AG08396 (cell line): ENCODE measurements at regions not wholly inside any gene's neighbourhood (a gene's known extent, or its start where the extent isn't known, plus 50 kb on each side); places are given as distances from the start of the nearest gene placed in this dataset.
A peak's percentile ranks its signal among the peaks of the same experiment; 100 is the strongest.

Source experiments
- DNase-seq: peaks from one replicate; pipeline ENCODE4 v3.0.0; 2012; ENCODE audit warnings: low spot score, mixed read lengths

DNA sequence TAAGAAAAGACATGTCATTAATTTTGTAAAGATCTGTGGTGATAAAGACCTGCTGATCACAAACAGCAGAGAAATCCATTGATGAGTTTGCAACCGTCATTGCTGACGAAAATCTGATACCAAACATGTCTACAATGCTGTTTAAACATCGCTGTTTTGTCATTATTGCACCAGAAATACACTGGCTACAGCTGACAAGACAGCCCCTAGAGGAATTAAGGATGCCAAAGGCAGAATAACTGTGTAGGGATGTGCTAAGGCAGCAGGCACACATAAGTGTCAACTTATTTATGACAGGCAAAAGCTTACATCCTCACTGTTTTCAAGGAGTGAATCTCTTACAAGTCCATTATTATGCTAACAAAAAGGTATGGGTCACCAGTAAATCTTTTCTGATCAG, 439.3 kb downstream of the TLE1 start:
- DNase-seq: no peak

DNA sequence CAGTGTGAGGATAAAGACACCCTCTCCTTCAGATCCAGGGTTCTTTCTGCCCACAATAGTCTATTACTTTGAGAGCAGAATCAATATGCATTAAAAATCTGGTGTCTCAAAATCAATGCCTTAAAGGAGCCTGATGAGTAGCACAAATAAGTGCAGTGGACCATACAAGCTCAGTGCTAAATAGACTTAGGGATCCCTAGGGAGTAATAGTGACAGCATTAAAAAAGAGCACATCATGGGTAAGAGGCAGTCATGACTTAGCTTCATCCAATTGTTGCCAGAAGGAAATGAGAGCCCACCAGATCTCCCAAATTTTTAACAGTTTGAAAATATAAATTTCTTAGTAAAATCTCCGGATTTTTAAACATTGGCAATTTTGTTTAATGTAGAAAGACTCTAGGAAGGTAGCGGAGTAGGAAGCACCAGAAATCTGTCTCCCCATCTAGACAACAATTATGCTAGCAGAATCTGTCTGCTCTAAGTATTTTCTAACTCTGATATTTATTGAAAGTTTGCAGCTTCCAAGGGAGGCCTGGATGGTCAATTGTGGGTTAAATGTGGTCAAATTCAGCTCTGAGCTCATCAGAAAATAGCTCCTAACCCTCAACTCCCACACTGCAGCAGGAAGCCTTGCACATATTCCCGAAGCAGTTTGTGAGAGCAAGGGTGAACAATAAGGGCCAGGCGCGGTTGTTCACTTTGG, 443.9 kb downstream of the TLE1 start:
- no peak for DNase-seq

DNA sequence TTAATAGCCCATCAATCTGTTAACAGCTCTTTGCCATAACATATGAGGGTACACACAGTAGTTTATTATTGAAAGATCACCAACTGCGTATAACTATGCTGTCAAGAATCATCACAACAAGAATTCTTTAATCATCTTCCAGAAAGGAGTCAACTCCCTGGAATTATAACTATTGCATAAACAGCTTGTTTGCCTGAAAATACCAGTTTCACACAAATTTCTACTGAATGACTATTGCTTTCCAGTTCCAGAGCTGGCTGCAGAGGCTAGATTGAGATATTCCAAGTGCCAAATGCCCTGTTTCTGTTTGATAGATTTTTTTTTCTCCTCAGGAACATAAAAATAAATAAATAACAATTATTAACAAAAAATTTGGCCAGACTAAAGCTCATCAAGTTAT, 444.7 kb downstream of the TLE1 start:
- no peak for DNase-seq

DNA sequence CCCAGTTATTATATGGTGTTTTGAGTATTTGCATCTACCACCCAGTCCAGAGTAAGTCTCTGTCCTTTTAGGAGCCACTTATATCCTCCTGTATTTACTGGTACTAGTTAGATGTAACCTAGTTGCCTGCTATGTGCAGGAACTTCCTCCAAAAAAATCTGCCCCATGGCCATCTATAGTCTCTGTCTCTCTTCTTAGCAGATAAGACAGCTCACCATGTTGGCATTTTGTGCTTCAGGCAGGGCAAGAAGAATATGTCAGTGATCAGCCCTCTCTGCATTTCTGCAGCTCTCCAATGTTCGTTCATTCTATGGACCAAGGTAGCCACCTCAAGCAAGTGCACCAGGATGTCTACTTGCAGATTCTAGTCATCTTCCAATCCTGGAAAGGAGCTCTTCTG, 446.5 kb downstream of the TLE1 start:
- DNase-seq: no peak

DNA sequence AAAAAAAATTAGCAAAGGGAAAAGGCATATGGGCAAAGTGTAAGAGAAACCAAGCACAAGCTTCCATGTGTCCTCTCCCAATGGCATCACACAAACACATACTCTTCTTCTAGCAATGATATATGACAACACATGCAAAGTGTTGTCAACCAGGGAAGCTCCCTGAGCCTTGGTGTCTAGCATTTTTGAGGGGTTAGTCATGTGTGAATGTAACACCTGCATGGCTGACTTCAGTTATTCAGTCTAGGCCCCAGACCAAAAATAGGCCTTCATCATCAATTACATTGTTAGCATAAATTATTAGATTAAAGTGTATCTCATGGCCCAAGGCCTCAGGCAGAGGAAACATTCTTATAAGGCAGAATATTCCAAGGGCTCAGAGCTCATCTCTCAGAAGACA, 450.0 kb downstream of the TLE1 start:
- no peak for DNase-seq

DNA sequence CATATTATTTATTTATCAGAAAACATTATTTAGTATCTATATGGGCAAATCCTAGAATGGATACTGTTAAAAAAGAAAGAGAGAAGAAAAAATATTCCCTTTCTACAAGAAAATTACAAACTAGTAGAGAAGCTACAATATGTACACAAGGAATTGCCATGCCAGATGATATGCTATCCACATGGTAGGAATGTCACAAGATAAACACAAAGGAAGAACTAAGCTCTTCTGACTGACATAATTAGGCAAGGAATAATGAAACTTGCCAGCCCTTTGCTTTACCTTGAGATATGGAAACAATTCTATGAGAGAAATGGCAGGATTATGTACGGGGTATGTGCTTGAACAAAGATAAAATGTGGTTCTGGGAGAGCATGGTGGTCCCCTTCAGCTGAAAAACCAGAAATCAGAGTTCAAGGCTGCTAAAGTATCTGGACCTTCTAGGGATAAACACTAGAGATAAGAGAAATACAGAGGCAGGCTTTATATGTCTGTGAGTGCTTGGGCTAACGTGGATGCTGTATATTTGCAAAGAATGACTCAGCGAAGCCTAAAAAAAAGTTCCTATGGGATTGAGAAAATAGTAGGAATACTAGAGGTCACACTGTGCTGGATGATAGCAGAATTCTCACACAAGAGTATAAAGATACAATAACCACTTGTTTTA, 451.6 kb downstream of the TLE1 start:
- no peak for DNase-seq

DNA sequence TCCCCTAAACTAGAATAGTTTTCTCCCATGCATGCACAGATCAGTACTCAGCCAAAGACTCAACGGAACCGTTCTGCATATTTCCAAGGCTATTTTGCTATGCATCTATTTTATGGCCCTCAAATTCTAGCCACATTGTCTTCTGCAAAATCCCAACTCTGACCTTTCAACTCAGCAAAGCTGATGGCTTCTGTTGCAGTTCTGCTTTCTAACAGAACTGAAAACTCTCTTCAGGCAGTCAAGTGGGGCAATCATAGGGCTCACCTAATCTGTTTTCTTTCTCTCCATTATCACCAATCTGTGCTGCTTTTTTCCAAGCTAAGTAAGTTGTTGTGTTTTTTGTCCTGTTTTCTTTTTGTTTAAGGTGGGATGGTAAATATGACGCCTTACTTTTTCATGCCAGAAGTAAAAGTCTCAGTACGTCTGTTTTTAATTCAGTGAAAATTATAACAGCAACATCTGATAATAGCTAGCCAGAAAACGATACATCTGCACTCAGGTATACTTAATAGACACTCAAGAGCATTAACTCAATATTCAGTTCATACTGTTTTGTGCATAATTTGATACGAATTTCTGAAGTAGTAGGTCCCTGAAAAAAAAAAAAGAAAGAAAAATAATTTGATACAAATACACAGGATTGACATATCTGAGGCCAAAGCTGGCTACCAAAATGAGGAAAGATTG, 454.3 kb downstream of the TLE1 start:
- no peak for DNase-seq

DNA sequence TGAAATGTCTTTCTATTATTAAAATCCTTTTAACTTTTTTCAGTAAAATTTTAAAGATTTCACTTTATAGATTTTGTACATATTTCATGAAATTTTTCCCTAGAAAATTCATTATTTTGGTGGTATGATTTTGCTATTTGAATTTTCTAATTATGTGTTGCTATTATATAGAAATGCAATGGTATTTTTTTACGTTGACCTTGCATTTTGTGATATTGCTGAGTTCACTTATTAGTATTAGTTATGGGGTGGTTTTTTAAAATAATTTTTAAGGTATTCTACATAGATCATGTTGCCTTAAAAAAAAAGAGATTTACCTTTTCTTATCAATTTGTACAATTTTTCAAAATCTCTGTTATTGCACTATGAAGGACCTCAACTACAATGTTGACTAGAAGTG, 458.3 kb downstream of the TLE1 start:
- DNase-seq: no peak

DNA sequence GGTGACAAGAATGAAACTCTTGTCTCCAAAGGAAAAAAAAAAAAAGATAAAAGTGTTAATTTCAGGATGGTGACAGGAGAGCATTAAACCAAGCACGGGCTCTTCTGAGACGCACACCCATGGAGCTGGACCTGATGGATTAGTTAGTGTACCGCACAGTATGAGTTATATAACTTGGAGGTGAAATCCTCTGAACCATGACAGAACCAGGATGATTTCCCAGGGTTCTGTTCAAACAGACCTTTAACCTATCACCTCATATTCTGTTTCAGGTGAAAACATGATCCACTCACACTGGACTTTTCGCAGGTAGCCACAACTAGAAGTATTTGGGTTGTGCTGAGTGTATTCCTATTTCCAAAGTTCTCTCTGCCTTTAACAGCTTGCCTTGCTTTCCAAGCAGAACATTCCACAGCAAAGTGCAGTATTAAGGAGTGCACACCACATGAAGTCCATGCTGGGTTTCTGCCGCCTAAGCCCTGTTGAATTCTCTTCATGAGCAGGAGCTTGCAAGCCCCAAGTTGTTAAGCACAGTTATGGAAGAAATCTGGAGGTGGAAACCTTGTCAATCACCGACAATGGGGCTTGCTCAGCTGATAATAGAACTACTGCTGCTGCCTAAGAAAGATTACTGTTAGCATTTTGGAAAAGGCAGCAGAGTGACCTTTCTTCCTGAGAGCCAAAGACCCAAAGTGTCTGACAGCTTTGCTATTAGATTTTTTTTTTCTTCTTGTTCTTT, 461.7 kb downstream of the TLE1 start:
- DNase-seq: no peak

DNA sequence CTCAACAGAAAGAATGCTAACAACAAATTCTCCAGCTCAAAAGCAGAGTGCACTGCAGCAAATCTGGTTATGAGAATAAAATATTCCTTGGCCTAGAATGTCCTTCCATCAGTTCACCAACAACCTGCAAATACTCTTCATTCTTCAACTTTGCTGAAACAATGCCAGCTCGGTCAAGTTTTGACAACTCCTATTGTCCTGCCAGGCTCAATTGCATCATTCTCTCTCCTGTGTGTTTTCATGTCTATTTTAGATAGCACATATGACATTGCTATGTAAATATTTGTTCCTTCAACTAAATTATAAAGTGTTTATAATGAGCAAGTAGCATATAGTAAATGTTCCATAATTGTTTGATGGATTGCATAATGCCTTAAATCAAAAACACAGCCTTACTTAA, 463.8 kb downstream of the TLE1 start:
- no peak for DNase-seq

DNA sequence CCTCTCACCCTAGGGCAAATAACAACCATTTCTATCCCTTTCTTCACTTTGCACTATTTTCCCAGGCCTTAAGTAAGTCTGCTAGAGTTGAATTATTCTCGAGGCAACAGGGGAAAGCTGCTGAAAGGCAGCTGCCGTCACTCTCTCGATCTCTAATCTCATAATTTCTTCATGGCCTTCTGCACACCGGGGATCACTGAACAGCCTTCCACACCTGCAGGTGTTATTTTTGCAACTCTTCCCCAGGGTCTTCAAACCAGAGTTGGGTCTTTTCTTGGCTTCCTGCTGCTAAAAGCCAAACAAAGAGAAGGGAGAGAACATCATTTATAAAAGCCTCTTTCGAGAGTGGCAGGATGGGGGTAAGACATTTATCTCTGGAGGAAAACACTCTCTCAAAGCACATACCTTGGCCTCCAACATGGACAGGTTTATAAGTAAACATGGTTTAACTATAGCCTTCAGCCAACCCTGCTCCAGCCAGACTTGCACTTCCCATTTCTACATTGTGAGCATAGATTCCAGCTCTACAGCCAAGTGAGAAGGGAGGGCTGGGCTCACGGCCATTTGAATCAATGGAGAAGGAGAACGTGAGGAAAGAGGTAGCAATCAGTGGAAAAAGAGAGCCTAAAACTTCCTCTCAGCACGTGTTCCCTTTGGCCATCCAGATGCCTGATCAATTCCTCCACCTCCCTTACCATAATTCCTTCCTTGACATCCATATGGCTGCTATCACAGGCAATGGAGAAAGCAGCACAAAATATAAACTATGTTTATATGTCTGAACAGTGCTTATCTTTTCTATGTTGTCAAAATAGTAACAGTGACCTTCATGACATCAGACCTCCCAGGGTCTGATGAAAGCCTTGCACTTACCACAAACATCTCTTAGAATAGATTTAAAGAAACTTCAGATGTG, 464.9 kb downstream of the TLE1 start:
- no peak for DNase-seq

DNA sequence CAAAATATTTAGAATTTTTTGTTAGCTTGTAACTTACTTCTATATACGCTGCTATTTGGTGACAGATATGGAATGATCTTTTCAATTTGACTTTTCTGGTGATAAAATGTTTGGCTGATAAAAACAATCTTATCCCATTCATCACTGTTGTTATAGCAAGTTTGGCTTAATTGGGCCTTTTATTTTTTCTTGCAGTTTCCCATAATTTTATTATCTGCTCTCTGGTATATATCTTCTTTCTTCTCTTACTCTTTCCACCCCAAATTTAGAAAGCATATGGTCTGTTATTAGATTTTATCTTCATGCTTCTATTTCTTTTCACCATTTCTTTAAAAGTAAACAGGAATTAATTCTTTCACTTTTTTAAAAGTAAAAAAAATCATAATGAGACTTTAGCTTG, 474.4 kb downstream of the TLE1 start:
- DNase-seq: no peak

DNA sequence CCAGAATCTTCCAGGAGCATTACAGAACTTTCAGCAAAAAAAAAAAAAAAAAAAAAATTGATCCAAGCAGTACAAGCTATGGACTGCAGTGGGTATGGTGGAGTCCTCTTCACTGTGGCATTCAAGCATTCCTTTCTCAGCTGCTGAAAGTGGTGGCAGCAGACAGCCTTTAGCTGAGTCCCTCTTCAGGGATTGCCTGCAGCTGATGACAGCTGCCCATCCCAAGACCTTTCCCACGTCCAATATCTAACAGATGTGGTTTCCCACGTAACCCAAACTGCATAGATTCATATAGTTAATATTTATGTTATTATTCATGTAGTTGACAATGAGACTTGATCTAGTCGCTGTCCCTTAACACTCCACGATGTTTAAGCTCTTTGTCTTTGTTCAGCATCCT, 475.9 kb downstream of the TLE1 start:
- no peak for DNase-seq

DNA sequence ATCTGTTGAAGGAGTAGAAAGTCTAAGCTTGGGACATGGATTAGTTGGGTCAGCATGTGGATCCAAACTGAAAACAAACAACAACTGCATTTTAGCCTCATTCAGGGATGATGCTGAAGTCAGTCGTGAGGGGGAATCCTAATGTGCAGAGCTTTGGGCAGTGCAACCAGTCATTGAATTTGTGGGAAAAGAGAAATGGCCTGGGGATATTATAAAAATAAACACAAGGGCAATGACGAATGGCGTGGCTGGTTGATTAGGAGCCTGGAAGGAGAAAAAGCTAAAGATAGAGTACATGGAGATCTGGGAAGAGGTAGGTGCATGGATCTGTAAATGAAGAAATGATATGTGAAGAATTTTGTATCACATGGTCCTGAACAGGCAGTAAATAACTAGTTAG, 477.6 kb downstream of the TLE1 start:
- DNase-seq: no peak

DNA sequence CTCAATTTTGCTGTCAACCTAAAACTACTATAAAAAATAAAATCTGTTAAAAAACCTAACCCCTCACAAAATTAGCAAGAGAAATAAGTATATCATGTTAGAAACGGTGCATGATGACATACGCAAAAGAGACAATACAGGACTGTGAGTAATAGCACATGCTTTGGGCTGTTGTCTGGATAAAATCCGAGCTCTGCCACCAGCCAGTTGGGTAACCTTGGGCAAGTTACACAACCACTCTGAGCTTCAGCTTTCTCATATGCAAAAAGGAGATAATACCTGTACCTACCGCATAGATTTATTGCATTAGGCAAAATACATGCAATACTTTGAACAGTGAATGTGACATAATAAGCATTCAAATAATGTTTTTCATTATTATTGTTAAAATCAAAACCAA, 481.7 kb downstream of the TLE1 start:
- no peak for DNase-seq

DNA sequence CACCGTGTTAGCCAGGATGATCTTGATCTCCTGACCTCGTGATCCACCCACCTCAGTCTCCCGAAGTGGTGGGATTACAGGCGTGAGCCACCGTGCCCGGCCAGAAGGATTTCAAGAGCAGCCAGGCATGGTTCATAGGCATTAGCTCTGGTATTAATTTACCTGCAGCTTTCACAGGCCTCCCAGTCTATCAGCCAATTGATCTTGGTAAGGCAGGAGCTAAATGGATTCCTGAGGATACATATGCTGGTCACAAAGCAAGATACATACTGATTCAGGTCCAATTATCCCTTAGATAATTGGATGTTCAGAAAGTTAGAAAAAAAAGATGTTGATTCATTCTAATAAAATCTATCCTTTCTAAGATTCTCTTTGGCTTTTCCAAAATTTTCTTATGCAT, 487.1 kb downstream of the TLE1 start:
- DNase-seq: no peak

DNA sequence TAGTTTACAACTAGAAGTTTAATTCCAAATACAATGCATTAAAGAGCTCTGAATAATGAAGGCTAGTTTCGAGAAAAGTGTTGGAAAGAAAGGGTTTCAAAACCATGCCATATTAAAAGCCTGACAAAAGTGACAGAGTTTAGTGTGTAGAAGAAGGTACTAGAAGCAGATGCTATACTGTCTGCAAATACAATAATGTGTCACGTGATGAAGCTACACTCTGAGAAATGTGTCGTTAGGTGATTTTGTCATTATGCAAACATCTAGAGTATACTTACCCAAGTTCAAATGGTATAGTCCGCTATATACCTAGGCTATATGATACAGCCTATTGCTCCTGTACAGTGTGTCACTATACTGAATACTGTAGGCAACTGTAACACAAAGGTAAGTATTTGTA, 494.1 kb downstream of the TLE1 start:
- DNase-seq: no peak

DNA sequence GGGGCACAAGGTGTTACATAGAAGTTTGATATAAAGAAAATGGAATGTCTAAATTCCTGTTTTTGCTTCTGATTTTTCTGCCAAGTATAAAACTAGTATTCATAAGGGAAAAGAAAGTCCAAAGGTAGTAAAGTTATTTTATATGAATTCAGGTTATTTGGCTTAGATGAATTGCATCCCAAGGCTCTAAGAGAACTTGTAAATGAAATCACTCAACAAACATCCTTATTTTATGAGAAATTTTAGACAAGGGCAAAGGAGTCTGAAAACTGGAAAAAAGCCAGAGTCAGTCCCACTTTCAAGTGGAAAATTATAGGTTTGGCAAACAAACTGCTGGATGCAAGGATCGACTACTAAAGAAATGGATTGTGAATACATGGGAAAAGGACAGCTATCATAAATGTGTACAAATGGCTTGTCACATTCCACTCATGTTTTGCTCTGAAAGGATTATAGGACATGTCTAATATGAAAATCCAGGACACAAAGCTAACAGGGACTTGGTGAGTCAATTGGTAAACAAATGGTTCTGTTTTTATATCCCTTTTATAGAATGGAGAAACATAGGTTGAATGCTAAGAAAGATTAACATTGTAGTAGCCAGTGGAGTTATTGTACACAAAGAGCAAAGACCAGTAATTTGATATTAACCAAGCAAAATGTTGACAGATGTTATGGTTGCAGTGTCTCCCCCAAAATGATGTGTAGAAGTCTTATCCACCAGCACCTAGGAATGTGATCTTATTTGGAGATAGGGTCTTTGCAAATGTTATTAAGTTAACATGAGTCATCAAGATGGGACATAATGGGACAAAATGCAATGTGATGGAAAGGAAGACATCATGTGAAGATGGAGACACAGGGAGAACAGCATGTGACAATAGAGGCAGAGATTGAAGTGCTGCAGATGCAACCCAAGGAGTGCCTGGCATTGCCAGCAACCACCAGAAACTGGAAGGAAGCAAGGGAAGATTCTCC, 495.7 kb downstream of the TLE1 start:
- DNase-seq: no peak

DNA sequence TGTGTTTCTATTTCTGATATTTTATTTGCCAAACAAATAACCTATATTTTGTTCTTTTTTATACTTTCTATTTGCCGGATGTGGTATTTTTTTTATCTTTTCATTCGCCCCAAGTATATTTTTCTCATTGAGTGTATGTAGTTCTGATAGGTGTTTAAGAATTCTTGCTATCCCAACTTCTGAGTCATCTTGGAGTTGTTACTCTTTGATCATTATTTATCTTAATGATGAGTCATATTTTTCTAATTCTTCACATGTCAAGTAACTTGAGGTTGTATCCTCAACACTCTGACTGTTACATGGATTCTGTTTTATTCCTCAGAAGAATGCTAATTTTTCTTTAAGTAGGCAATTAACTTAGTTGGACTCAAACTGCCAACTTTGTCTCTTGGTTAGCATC, 498.1 kb downstream of the TLE1 start:
- no peak for DNase-seq

DNA sequence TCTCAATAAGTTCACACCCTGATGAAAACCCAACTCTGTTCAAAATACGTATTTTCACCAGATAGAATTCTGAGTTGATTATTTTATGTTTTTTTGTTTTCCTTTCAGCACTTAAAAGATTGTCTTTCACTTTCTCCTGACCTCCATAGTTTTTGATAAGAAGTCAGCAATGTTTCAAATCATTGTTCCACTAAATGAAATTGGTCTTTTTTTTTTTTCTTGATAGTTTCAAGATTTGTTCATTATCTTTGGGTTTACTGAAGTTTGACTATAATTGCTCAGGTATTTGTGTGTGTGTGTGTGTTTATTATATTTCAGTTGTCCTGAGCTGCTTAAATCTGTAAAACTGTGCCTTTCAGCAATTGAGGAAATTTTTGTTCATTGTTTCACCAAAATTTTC, 498.7 kb downstream of the TLE1 start:
- DNase-seq: no peak

DNA sequence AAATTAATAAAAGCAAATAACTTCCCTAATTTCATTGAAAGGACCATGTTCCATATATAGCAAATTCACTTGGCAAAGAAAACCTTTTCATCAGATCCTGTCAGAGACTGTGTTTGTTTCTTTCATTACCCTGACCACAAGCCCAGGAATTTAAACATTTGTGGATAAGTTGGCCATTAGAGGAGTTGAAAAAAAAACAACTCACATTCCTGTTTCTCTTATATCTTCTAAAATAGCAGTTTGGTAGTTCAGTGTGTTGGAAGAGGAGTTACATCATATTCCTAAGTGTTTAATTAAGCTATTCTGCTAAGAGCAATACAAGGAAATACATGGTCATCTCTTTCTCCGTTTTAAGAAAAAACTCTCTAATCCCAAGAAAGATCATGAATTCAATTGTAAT, 505.6 kb downstream of the TLE1 start:
- DNase-seq: peak; percentile 23
